ENCODE measurements at regions not wholly inside any gene's neighbourhood (a gene's known extent, or its start where the extent isn't known, plus 50 kb on each side); places are given as distances from the start of the nearest gene placed in this dataset.
"Not testable (repeated sequence)": the region's sequence is repeated elsewhere in the genome, so short reads cannot be mapped to it uniquely, and the experiment has no call there.

GRCh38 chr6:169144356-169144755 is 109.3 kb downstream of the THBS2 start:
- no peak for DNase-seq (ENCODE audit: low read depth in 2 of 2)

- no peak for DNase-seq (ENCODE audit: low read depth in 2 of 2)
Observed at GRCh38 chr6:169142538-169142844, 111.2 kb downstream of the THBS2 start.

GRCh38 chr6:169141671-169142537 is 111.7 kb downstream of the THBS2 start:
- no peak for DNase-seq (ENCODE audit: low read depth in 2 of 2)

- no peak for DNase-seq (ENCODE audit: low read depth in 2 of 2)
Observed at GRCh38 chr6:169140986-169141495, 112.6 kb downstream of the THBS2 start.

GRCh38 chr6:169139179-169139971 is 114.3 kb downstream of the THBS2 start:
- DNase-seq (ENCODE audit: low read depth in 2 of 2), result no peak

- DNase-seq (ENCODE audit: low read depth in 2 of 2), result no peak
Observed at GRCh38 chr6:169132352-169132940, 121.2 kb downstream of the THBS2 start.

- no peak for DNase-seq (ENCODE audit: low read depth in 2 of 2)
Observed at GRCh38 chr6:169131390-169131789, 122.3 kb downstream of the THBS2 start.

- no peak for DNase-seq (ENCODE audit: low read depth in 2 of 2)
Observed at GRCh38 chr6:169130113-169130512, 123.5 kb downstream of the THBS2 start.

GRCh38 chr6:169121013-169121412 is 132.6 kb downstream of the THBS2 start:
- DNase-seq (ENCODE audit: low read depth in 2 of 2), result no peak

- no peak for DNase-seq (ENCODE audit: low read depth in 2 of 2)
Observed at GRCh38 chr6:169119669-169120068, 134.0 kb downstream of the THBS2 start.

- no peak for DNase-seq (ENCODE audit: low read depth in 2 of 2)
Observed at GRCh38 chr6:169118346-169118830, 135.3 kb downstream of the THBS2 start.

- no peak for DNase-seq (ENCODE audit: low read depth in 2 of 2)
Observed at GRCh38 chr6:169117663-169118062, 136.0 kb downstream of the THBS2 start.

GRCh38 chr6:169115632-169116031 is 138.0 kb downstream of the THBS2 start:
- no peak for DNase-seq (ENCODE audit: low read depth in 2 of 2)

- not testable (repeated sequence) for DNase-seq (ENCODE audit: low read depth in 2 of 2)
Observed at GRCh38 chr6:169114632-169115031, 139.0 kb downstream of the THBS2 start.

GRCh38 chr6:169112483-169113320 is 140.9 kb downstream of the THBS2 start:
- DNase-seq (ENCODE audit: low read depth in 2 of 2), result no peak

- no peak for DNase-seq (ENCODE audit: low read depth in 2 of 2)
Observed at GRCh38 chr6:169111203-169111602, 142.4 kb downstream of the THBS2 start.

GRCh38 chr6:169109411-169110220 is 144.0 kb downstream of the THBS2 start:
- DNase-seq (ENCODE audit: low read depth in 2 of 2), result no peak

- DNase-seq (ENCODE audit: low read depth in 2 of 2), result no peak
Observed at GRCh38 chr6:169108753-169109152, 144.9 kb downstream of the THBS2 start.

- DNase-seq (ENCODE audit: low read depth in 2 of 2), result no peak
Observed at GRCh38 chr6:169106176-169106575, 147.5 kb downstream of the THBS2 start.

GRCh38 chr6:169101981-169102380 is 151.7 kb downstream of the THBS2 start:
- no peak for DNase-seq (ENCODE audit: low read depth in 2 of 2)

All from stimulated activated CD8-positive, alpha-beta memory T cell treated with anti-CD3 and anti-CD28 coated beads, Interleukin-2, amount 100 ng/mL, for 48 hours (primary cell).